ENCODE measurements at regions not wholly inside any gene's neighbourhood (a gene's known extent, or its start where the extent isn't known, plus 50 kb on each side); places are given as distances from the start of the nearest gene placed in this dataset.

GRCh38 chr16:72598696-72599095 is 426.7 kb upstream of the PMFBP1 start:
- H3K36me3 ChIP-seq (ENCODE audit: control insufficient read depth, insufficient read depth, low read length), result no peaks in the 10 kb centered on the region
- no peaks in the 10 kb centered on the region for H3K27me3 ChIP-seq (ENCODE audit: control insufficient read depth in 2 of 2, insufficient read depth in 2 of 2, low read length in 2 of 2)
- no peak overlapping the region for H2AFZ ChIP-seq (ENCODE audit: low read depth, low read length)
- intact Hi-C loops (cut with micrococcal nuclease) (no loop called here), in situ Hi-C loops (cut with MboI) (no loop called here)
- H3K4me1 ChIP-seq (replicated peaks in 1 of 2; ENCODE audit: control insufficient read depth in 2 of 2, insufficient read depth in 2 of 2, low read length in 2 of 2), result no peaks in the 10 kb centered on the region
- H3K27ac ChIP-seq (ENCODE audit: extremely low read depth, low read depth, low read length), result no peak overlapping the region
- H3K4me3 ChIP-seq, result no peak overlapping the region
- H4K20me1 ChIP-seq (replicated peaks; ENCODE audit: control insufficient read depth, insufficient read depth, low read length), result 0 out of 2 replicates have a peak, but pooled peaks cover under 1% of the 10 kb centered on the region
- no TSS peak for BruUV-seq (replicated peaks)
- no peaks in the 10 kb centered on the region for H3K79me2 ChIP-seq (ENCODE audit: control insufficient read depth, insufficient read depth, low read length)
- no peak overlapping the region for H3K4me2 ChIP-seq (ENCODE audit: insufficient read depth, low read length)
- no peaks in the 10 kb centered on the region for H3K9me1 ChIP-seq (ENCODE audit: control insufficient read depth, insufficient read depth, low read length)
- FAIRE-seq (no peak), ATAC-seq (no peak), DNase-seq (ENCODE audit: extremely low read depth in 1 of 4, low spot score in 3 of 4) (no peak)
- ChIA-PET POLR2A (no interaction called here), CTCF (ENCODE audit: low intra/inter-chr PET ratio) (no interaction called here)
- TF ChIP-seq MTA2 (IDR thresholded peaks at IDR 0.05; ENCODE audit: low read depth), result no peak
- no peak for TF ChIP-seq ZNF217 (CRISPR knock-in tag; IDR thresholded peaks at IDR 0.05)
- TF ChIP-seq, protein P1, sequence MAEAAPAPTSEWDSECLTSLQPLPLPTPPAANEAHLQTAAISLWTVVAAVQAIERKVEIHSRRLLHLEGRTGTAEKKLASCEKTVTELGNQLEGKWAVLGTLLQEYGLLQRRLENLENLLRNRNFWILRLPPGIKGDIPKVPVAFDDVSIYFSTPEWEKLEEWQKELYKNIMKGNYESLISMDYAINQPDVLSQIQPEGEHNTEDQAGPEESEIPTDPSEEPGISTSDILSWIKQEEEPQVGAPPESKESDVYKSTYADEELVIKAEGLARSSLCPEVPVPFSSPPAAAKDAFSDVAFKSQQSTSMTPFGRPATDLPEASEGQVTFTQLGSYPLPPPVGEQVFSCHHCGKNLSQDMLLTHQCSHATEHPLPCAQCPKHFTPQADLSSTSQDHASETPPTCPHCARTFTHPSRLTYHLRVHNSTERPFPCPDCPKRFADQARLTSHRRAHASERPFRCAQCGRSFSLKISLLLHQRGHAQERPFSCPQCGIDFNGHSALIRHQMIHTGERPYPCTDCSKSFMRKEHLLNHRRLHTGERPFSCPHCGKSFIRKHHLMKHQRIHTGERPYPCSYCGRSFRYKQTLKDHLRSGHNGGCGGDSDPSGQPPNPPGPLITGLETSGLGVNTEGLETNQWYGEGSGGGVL (CRISPR knock-in tag; IDR thresholded peaks at IDR 0.05), result no peak
- peak; percentile 63 for TF ChIP-seq ZNF263 (CRISPR knock-in tag; IDR thresholded peaks at IDR 0.05; ENCODE audit: borderline replicate concordance)
- no peak for TF ChIP-seq ESRRA (IDR thresholded peaks at IDR 0.05; ENCODE audit: borderline replicate concordance, low read depth)
- TF ChIP-seq PHF8 (IDR thresholded peaks at IDR 0.05; ENCODE audit: borderline replicate concordance, low read length), result no peak
- TF ChIP-seq EGR1 (conservative IDR thresholded peaks at IDR 0.05), result peak; percentile 46
- no peak overlapping the region for H3K9ac ChIP-seq (ENCODE audit: insufficient read depth in 1 of 2, low read depth in 2 of 2, low read length in 2 of 2)
- no peaks in the 10 kb centered on the region for H3K9me3 ChIP-seq (replicated peaks; ENCODE audit: control insufficient read depth, insufficient read depth, low read depth, low read length)

All from K562 (cell line).